Ectodermal cell (in vitro differentiated cells): ENCODE measurements at regions not wholly inside any gene's neighbourhood (a gene's known extent, or its start where the extent isn't known, plus 50 kb on each side); places are given as distances from the start of the nearest gene placed in this dataset.

Source experiments
- H3K27ac ChIP-seq: 2 replicates; pipeline ENCODE4 v1.7.0; 2013; ENCODE audit warnings: mild to moderate bottlenecking, low read depth, low read length; ENCODE audit not compliant: insufficient read depth, poor library complexity, severe bottlenecking
- H3K27me3 ChIP-seq: 2 replicates; pipeline ENCODE4 v1.7.0; 2013; ENCODE audit warnings: mild to moderate bottlenecking, low read length; ENCODE audit not compliant: insufficient read depth, control insufficient read depth, poor library complexity, severe bottlenecking
- H3K36me3 ChIP-seq: one replicate; pipeline ENCODE4 v1.7.0; 2013; ENCODE audit warnings: low read length; ENCODE audit not compliant: control insufficient read depth, insufficient read depth
- H3K4me1 ChIP-seq: one replicate; pipeline ENCODE4 v1.7.0; 2013; ENCODE audit warnings: low read length; ENCODE audit not compliant: control insufficient read depth, insufficient read depth
- H3K4me3 ChIP-seq: 2 replicates; pipeline ENCODE4 v1.7.0; 2013; ENCODE audit warnings: low read depth, low read length, control low read depth; ENCODE audit not compliant: insufficient read depth
- H3K9me3 ChIP-seq: 2 replicates; pipeline ENCODE4 v1.7.0; 2013; ENCODE audit warnings: mild to moderate bottlenecking, low read length, moderate library complexity; ENCODE audit not compliant: control insufficient read depth
- WGBS, 2 experiments: methylation state at CpG; one replicate each; pipeline ENCODE4 v1.1.7; 2013; ENCODE audit warnings: missing lambda C conversion rate in 2 of 2; 5-methylcytosine and 5-hydroxymethylcytosine counted together

- H3K9me3 ChIP-seq = no peaks in the 10 kb centered on the region
- WGBS, 2 experiments = 79 to 87% methylated on average over 3 of the region's 3 CpGs
- no peaks in the 10 kb centered on the region for H3K27me3 ChIP-seq
- no peak overlapping the region for H3K4me3 ChIP-seq
- H3K27ac ChIP-seq = no peak overlapping the region
- H3K36me3 ChIP-seq = no peaks in the 10 kb centered on the region
- no peaks in the 10 kb centered on the region for H3K4me1 ChIP-seq
These were observed 57.2 kb upstream of the ALOX12 start for GRCh38 chr17:6938637-6939036.

DNA sequence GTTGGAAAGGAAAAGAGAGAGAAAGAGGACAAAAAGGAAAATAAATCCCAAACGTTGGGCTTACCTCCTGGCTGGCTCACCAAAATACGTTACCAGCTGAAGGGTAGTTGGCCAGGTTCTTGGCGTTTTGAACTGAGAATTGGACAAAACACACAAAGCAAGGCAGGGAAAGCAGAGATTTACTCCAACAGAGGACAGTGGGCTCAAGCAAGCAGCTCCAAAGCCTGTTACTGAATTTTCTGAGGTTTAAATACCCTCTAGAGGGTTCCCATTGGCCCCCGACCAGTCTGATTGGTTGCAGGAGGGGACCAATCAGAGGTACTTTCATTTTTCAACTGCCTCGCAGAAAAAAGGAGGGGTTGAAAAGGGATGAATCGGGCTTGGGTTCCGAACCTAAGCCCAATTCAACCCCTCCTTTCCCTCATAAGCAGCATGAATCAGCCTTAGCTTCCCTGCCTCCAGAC, 55.6 kb upstream of the ALOX12 start:
- H3K27me3 ChIP-seq = no peaks in the 10 kb centered on the region
- H3K4me3 ChIP-seq = no peak overlapping the region
- H3K4me1 ChIP-seq = no peaks in the 10 kb centered on the region
- H3K36me3 ChIP-seq = no peaks in the 10 kb centered on the region
- WGBS, 2 experiments = 88 to 95% methylated on average over 6 to 7 of the region's 7 CpGs
- H3K27ac ChIP-seq = no peak overlapping the region
- no peaks in the 10 kb centered on the region for H3K9me3 ChIP-seq

GRCh38 chr17:6941989-6942388, 53.9 kb upstream of the ALOX12 start:
- whole genome bisulfite sequencing, 2 experiments = 95 to 98% methylated on average over 5 of the region's 5 CpGs
- no peaks in the 10 kb centered on the region for H3K27me3 ChIP-seq
- no peak overlapping the region for H3K4me3 ChIP-seq
- H3K4me1 ChIP-seq = no peaks in the 10 kb centered on the region
- H3K27ac ChIP-seq = no peak overlapping the region
- H3K36me3 ChIP-seq = no peaks in the 10 kb centered on the region
- no peaks in the 10 kb centered on the region for H3K9me3 ChIP-seq

DNA sequence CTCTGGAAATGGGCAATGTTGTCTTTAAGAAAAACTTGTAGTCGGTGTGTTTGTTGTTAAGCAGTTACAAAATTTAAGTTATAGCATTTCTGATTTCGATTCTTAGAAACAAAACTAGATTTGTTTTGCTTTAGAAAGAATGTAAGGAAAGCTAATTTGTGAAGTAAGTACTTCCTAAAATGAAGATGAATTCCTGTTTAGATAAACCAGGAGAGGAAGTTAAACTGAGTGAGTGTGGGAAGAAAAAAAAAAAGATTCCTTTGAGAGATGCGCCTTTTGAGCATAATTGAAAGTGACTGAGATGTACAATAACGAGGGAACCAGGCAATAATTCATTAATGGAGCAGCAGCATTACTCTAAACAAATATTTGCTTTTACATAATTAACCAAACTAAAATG, 52.4 kb upstream of the ALOX12 start:
- H3K27ac ChIP-seq = no peak overlapping the region
- H3K9me3 ChIP-seq = no peaks in the 10 kb centered on the region
- no peak overlapping the region for H3K4me3 ChIP-seq
- no peaks in the 10 kb centered on the region for H3K36me3 ChIP-seq
- no peaks in the 10 kb centered on the region for H3K4me1 ChIP-seq
- 84 to 91% methylated on average over 4 of the region's 4 CpGs for WGBS, 2 experiments
- H3K27me3 ChIP-seq = no peaks in the 10 kb centered on the region
